NB4 (cell line): ENCODE measurements at regions not wholly inside any gene's neighbourhood (a gene's known extent, or its start where the extent isn't known, plus 50 kb on each side); places are given as distances from the start of the nearest gene placed in this dataset.

Experiments
- DNase-seq: peaks from one replicate; pipeline ENCODE4 v3.0.0; 2010; ENCODE audit warnings: low read depth
- H3K4me3 ChIP-seq: one replicate; pipeline ENCODE4 v1.5.1; 2011; ENCODE audit warnings: mild to moderate bottlenecking, low read depth, low read length, moderate library complexity
- CTCF ChIP-seq: IDR thresholded peaks from one replicate; pipeline ENCODE4 v1.5.1; 2012; ENCODE audit warnings: low read depth, low read length
- MAX ChIP-seq: IDR thresholded peaks from 2 replicates; pipeline ENCODE4 v1.6.1; 2011; ENCODE audit warnings: low read depth, low read length
- MYC ChIP-seq: IDR thresholded peaks from 2 replicates; pipeline ENCODE4 v1.6.1; 2011; ENCODE audit warnings: low read depth, low read length
- POLR2A ChIP-seq: IDR thresholded peaks from 2 replicates; pipeline ENCODE4 v1.6.1; 2011; ENCODE audit warnings: mild to moderate bottlenecking; ENCODE audit not compliant: insufficient read length; ENCODE audit errors: extremely low read depth

GRCh38 chr11:82606738-82607137, 126.9 kb downstream of the FAM181B start:
- TF ChIP-seq MYC, result no peak
- no peak for TF ChIP-seq MAX
- TF ChIP-seq POLR2A, result no peak
- TF ChIP-seq CTCF, result no peak
- DNase-seq, result no peak
- H3K4me3 ChIP-seq, result no peak overlapping the region

- H3K4me3 ChIP-seq, result no peak overlapping the region
- no peak for TF ChIP-seq MYC
- TF ChIP-seq CTCF, result no peak
Observed at GRCh38 chr11:82601711-82602110, 132.0 kb downstream of the FAM181B start.

GRCh38 chr11:82599836-82600235, 133.8 kb downstream of the FAM181B start:
- TF ChIP-seq MAX, result no peak
- TF ChIP-seq MYC, result no peak
- TF ChIP-seq POLR2A, result no peak
- no peak for TF ChIP-seq CTCF
- H3K4me3 ChIP-seq, result no peak overlapping the region
- no peak for DNase-seq

More at GRCh38 chr11:82601711-82602110, 132.0 kb downstream of the FAM181B start:
- DNase-seq, result no peak

GRCh38 chr11:82586581-82586980, 147.1 kb downstream of the FAM181B start:
- no peak overlapping the region for H3K4me3 ChIP-seq
- DNase-seq, result no peak
- TF ChIP-seq MAX, result no peak
- no peak for TF ChIP-seq MYC
- no peak for TF ChIP-seq POLR2A
- TF ChIP-seq CTCF, result no peak

GRCh38 chr11:82577246-82577645, 156.4 kb downstream of the FAM181B start:
- no peak for TF ChIP-seq MAX
- TF ChIP-seq MYC, result no peak
- no peak for TF ChIP-seq POLR2A
- TF ChIP-seq CTCF, result no peak
- no peak for DNase-seq
- H3K4me3 ChIP-seq, result no peak overlapping the region

GRCh38 chr11:82560836-82561235, 172.8 kb downstream of the FAM181B start:
- H3K4me3 ChIP-seq, result no peak overlapping the region
- no peak for TF ChIP-seq MYC
- TF ChIP-seq CTCF, result no peak
- no peak for TF ChIP-seq POLR2A
- peak; percentile 12 for DNase-seq
